Fibroblast of skin of left quadriceps (primary cell): ENCODE measurements at regions not wholly inside any gene's neighbourhood (a gene's known extent, or its start where the extent isn't known, plus 50 kb on each side); places are given as distances from the start of the nearest gene placed in this dataset.

ENCODE experiments used
- DNase-seq, 2 experiments: peaks; one replicate each; pipeline ENCODE4 v3.0.0-alpha.2; 2013; ENCODE audit warnings: low read depth in 2 of 2

DNA sequence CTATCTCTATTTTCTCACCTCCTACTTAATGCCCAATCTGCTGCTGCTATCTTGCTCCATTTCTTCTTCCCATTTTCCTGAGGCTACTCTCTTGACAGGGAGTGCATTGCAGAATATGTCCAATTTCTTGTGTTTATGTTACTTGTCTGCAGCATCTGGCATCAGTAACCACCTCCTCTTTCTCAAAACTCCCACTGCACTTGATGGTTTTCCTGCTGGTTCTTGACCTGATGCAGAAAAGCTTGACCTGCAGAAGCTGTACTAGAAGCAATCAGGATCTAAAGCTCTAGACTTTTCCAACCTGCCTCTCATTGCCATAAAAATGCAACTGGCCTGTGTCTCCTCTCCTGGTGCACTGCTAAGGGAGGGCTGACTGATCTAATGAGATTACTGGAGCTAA lies 287.8 kb downstream of the ZEB1 start:
- DNase-seq: no peak

DNA sequence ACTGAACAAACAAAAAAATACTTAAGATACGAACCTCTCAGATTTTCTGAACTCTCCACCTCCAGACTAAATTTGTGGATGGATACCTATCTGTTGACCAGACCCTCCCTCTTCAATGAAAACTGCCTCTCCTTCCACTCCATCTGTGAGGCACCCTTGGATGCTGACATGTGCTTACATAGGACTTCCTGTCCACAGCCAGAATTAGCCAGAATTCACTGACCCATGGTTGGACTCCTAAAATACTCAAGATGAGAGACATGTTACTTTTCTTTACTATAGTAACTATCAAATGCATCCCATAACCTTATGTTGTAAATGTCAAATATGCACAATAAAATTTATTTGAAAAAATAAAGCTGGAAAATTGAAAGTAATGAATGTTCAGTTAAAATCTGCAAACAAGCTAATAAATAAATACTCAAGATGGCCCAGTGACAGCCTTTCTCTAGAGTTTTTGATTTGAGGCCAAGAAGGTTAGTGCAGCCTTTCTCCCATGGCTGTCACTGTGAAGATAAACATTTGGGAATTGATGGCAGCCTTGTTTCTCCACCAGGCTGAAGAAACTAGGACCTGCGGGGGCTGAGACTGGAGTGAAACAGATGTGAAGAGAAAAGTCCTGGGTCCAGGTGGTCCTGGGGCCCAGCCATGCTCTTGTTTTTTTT lies 287.0 kb downstream of the ZEB1 start:
- DNase-seq: no peak

DNA sequence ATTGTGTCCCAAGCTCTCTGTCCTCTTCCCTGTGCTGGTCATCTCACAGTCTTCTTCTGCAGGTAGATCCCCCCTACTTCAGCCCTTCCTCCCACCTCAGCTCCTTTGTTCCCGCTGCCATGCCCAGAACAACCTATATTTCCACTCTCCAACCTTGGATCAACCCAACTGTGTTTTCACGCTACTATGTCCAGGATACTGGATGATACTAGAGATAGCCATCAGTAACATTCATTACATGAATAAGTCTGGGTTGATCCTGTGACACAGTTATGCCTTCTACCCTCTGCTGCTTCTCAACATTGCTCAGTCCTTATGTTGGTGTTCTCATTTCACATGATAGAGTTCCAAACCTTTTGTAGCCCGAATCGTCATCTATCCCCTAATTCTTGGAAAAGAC lies 286.4 kb downstream of the ZEB1 start:
- DNase-seq: no peak

DNA sequence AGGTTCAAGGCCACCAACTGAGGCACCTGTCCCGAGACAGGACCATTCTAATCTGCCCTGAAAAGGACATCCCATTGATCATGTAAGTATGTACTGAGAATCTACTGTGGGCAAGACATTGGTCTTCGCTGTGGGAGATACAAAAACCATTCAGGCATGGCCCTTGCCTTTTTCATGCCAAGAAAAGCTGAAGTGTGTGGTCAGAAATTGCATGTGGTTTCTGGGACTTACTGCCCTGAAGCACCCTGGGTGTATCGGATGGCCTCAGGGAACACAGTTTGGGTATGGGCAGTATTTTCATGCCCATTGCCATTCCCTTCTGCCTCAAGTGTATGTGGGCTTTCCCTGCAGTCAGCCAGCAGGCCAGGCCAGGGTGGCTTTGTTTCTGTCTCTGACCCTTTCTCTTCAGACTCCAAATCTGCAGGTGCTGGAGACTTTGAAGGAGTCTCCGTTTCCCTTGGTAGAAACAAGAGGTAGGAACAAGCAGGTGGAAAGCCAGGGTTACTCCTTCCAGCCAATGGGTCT lies 285.7 kb downstream of the ZEB1 start:
- no peak for DNase-seq

DNA sequence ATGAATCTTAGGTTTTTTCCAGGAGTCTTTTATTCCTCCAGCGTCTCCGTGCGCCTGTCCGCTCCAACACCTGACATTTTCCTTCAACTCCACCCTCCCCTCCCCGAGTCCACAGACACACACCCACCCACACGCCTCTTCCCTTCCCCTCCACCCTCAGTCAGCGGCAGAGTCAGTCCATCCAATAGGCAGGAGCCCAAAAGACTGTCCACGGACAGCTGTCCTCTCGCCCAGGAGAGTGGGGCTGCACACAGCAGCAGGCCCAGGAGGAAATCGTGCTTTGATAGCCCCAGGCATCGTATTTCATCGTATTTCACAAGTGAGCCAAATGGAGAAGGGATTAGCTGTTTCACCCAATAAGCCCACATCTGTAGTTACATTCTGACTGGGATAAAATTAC lies 285.1 kb downstream of the ZEB1 start:
- DNase-seq: peak; percentile 28 to 29

DNA sequence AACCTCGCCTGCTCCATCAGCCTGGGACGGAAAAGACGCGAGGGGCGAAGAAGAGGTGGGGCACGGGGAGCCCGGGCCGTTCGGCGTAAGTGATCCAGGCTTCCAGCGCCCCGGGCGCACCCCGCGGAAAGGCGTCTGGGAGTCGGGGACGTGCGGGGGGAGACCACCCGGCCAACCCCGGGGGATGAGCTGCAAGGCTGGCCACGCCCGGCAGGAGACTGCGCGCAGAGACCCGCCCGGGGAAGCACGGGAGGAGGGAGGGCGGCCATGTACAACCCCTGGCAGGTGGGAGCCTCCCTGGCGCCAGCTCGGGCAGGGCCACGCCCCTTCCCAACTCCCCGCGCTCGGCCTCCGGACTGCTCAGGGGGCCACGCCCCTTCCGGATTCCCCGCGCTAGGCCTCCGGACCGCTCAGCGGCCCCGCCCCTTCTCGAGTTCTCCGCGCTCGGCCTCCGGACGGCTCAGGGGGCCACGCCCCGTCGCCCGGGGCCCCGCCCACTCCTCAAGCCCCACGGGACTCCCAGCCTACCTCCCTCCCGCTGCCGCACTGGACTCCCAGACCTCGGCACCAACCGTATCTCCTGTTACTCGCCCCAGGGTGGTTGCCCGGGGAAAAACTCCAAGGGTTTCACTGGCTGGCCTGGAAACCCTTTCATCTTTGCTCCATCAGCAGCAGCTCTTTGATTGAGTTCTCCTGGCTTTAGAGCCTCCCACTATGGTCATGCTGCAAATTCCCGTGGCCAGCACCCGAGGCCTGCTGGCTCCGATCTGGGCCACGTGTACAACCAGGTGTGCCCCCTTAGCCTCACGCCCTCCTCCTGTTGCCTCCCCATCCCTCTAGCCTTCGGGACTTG lies 284.4 kb downstream of the ZEB1 start:
- DNase-seq: peak; percentile 79 to 83

DNA sequence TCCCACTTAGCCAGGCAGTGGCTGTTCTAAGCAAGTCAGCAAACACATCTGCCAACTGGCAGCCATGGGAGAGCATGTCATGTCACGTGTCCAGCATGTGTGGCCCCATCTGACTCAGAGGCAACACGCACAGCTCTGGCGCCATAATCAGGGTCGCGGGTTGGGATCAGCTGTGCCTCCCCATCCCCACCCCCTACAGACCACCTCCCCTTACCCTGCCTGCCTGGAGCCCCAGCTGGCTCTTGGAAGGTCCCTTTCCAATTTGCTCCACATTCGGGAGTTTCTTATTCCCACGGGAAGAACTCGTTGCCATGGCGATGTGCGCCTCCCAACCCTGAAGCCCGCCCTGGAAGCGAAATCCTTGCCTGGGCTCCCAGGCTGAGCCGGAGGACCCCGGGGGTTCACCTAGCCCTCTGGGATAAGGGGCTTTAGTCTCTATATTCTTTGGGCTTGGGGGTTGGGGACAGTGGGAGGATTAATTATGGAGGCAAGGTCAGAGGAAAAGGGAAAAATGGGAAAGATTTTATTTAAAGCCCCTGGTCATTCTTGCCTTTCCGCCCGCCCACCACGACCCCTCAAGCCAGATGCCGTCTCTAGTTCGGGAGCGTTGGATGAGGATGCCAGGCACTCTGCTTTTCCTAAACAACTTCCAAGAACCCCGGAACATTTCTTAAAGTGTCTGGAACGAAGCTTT lies 283.7 kb downstream of the ZEB1 start:
- peak; percentile 34 to 45 for DNase-seq

DNA sequence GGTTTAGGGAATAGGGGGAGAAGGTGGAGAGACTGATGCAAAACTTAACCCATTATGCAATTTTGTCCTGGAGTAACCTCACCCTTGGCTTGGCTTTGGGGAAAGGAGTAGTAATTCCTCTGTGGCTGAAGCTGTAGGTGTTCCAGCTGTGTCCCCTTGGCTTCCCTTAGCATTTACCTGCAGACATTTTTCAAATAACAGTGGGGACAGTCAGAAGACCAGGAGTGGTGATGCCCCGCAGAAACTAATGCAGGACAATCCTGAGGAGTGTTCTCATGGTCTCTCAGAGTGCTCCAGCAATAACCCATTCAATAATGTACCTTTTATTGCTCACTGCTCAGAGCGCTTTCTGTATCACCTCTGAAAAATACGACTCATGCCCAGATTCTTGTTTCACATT lies 282.1 kb downstream of the ZEB1 start:
- no peak for DNase-seq

DNA sequence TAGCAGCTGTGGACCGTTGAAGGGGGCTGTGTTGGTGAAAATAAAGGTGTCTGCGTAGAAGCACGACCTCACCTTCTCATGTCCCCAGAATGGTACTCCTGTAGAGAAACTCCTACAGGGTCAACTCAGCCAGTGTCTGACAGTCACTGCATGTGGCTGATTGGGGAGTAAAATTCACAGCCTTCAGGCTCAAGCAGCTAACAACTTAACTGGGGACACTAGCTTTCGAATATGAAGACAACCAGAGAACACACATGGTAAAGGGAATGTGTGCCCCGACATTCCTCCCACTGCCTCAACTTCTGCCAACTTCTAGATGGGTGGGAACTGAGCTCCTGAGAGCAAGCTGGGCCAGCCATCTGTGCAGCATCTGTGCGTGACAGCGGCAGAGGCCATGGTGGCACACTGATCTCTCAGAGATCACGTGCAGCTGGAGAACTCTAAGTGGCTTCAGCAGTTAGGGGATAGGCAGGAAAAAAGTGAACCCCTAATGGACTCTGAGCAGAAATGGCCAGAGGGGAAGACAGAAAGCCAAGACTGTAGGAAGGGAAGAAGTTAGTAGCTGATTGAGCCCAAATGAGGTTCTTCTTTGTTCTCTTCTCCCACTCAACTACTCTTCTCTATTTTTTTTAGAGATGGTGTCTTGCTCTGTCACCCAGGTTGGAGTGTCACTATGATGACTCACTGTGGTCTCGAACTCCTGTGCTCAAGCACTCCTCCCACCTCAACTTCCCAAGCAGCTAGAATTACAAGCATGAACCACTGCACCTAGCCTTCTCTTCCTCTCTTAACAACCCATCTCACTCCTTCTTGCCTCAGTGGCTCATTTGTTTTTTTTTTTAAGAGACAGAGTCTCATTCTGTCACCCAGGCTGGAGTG lies 280.8 kb downstream of the ZEB1 start:
- DNase-seq: no peak

DNA sequence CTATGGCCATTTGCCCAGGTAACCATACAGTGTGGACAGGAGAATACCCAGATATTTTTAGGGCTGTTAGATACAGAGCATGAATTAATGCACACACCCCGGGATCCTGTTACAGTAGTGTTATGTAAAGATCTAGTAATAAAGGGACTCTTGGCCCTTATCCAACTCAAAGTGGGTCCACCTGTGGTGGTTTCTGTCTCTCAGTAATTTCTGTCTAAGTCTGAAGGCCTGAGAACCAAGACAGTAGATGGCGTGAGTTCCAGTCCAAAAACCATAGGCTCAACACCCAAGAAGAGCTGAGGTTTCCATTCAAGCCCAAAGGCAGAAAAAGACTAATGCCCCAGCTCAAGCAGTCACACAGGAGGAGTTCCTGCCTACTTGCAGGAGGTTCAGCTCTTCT lies 277.7 kb downstream of the ZEB1 start:
- DNase-seq: no peak

DNA sequence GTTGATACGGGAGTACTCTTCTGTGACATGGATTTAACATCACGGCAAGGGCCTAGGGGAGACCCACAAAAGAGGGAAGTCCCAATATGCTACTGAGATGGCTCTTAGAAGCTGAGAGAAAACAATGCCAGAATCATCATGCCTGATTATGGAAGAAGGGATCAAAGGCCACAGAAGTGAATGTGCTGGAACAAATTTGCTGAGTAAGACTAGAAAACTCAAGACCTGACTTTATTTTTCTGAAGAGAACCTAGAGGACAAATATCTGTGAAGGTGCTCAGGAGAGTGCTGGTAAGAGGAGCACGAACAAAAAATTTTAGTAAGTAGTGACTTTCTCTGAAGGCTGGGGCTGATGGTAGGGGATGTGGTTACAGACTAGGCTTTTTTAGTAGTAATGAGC lies 277.0 kb downstream of the ZEB1 start:
- no peak for DNase-seq

DNA sequence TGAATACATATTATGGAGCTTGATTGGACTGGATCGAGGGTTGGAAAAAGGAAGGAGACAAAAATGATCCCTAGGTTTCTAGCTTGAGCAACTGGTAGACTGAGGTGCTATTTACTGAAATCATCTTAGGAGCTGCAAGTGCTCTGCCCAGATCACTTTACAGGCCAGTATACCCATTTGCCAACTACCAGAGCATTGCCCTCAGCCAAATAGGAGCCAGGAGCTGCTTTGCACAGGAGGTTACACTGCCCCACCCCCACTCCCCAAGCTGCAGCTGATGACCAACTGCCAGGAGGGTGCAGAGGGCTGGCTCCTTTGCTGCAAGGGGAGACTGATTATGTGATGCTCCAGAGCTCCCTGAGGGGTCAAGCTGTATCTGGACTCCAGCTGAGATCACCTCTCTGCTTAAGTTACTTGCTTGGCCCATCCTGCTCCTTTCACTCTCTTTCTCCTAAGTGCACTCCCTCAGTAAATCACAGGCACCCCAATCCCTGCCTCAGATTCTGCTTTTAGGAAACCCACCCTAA lies 275.4 kb downstream of the ZEB1 start:
- DNase-seq: no peak

DNA sequence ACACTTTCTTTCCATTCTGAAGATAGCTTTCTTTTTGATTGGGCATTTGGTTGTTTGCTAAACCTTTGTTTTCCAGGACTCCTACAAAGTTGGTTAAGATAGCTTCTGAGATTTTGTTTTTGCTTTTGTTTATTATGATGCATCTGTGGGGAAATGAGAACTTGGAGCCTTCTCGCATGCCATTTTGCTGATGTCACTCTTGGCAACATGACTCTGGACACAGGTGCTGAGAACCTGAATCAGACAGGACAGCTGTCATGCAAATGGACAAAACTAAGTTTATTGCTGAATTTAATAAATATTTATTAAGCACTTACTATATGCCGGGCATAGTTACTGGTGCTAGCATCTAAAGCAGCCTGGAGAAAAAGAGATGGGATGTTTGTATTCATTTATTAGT lies 274.1 kb downstream of the ZEB1 start:
- DNase-seq: no peak

DNA sequence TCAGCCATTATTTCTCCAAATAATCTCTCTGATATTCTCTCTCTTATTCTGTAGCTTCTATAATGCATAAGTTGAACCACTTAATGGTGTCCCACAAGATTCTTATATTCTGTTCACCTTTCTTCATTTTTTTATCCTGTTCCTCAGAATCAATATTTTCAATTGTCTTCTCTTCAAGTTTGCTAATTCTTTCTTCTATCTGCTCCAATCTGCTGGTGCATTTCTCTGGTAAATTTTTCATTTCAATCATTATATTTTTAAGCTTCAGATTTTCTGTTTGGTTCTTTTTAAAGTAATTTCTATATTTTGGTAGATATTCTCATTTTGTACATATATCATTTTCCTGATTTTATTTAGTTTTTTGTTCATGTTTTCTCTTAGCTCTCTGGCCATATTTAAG lies 272.6 kb downstream of the ZEB1 start:
- no peak for DNase-seq

DNA sequence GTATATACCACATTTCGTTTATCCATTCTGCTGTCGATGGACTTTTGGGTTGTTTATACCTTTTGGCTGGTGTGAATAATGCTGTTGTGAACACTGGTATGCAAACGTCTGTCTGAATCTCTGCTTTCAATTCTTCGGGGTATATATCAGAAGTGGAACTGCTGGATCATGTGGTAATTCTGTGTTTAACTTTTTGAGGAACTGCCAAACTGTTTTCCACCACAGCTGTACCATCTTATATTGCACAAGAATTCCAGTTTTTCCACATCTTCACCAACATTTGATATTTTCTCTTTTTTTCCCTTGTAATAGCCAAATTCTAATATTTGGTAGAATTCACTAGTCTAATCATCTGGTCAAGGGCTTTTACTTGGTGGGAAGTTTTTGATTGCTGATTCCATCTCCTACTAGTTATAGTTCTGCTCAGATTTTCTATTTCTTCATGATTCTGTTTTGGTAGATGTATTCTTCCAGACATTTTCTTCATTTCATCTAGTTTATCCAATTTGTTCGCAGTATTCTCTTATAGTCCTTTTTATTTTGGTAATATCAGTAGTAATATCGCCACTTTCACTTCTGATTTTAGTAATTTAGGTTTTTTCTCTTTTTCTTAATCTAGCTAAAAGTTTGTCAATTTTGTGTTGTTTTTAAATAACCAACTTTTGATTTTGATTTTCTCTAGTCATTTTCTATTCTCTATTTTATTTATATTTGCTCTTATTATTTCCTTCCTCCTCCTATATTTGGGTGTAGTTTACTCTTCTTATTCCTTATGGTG lies 271.2 kb downstream of the ZEB1 start:
- no peak for DNase-seq

DNA sequence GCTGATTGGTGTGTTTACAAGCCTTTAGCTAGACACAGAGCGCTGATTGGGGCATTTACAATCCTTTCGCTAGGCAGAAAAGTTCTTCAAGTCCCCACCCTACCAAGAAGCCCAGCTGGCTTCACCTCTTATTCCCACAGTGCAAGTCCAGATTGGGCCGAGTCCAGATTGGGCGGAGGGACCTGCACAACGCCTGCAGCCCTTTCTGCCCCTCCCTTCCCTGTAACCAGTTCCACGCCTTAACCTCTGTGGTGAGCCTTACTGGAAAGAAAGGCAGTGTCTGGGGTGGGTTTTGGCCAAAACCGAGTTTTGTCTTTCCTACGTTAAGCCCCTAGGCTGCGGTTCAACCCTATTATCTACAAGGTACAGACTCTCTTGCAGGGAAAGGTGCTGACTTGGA lies 268.7 kb downstream of the ZEB1 start:
- no peak for DNase-seq

DNA sequence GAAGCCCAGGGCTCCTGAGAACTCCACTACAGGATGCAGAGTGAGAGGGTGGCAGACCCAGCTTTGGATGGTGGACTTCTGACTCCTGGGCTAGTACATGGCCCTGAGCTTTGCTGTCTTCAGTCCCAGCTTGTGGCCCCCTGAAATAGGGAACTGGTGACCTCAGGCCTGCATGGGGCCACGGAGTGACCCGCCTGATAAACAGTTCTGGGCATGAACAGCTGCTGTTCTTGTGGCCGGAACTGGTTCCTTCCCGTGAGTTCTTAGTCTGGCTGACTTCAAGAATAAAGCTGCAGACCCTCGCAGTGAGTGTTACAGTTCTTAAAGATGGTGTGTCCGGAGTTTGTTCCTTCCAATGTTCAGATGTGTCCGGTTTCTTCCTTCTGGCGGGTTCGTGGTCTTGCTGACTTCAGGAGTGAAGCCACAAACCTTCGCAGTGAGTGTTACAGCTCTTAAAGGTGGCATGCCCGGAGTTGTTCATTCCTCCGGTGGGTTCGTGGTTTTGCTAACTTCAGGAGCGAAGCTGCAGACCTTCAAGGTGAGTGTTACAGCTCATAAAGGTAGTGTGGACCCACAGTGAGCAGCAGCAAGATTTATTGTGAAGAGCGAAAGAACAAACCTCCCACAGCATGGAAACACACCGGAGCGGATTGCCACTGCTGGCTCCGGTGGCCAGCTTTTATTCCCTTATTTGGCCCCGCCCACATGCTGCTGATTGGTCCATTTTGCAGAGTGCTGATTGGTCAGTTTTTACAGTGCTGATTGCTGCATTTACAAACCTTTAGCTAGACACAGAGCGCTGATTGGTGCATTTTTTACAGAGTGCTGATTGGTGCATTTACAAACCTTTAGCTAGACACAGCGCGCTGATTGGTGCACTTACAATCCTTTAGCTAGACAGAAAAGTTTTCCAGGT lies 268.0 kb downstream of the ZEB1 start:
- DNase-seq: no peak

DNA sequence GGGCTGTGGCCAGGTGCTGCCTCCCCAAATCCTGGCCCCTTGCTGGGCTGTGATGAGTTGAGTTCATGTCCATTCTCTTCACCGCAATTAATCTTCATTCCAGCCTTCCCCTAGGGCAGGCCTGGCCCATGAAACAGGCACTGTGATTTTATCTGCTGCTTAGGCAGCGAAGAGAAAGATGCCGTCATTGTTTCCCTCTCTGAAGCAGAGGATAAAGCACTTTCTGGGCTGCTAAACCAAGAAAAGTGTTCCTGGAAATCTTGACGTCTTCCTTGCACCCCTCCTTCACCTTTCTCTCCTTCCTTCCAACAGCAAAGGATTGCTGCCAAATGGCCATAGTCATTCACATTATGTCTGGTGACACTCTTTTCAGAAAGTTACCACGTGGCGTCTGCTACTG lies 265.9 kb downstream of the ZEB1 start:
- DNase-seq: no peak

DNA sequence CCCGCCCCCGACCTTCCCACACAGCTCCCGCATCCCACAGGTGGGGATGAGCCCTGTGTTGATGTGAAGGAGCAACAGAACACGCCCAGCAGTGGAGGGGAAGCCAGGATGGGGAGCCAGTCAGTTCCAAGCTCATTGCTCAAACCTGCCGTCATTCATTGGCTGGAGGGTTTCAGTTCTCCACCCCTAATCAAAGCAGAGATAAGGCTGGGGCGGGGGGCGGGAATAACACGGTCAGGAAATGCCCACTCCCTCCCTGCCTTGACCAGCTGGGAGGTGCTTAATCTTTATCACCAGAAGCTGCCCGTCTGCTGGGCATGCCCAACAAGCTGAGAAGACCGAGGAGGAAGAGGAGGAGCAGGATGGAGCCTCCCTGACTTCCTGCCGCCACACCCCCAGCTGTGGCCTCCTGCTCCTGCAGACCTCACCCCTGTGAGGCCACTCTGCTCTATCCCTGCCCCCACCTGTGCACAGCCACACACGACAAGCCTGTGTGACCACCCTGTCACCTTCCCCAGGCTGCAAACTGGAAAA lies 265.1 kb downstream of the ZEB1 start:
- DNase-seq: no peak
